Type B pancreatic cell (in vitro differentiated cells): ENCODE measurements at regions not wholly inside any gene's neighbourhood (a gene's known extent, or its start where the extent isn't known, plus 50 kb on each side); places are given as distances from the start of the nearest gene placed in this dataset.

ENCODE experiments used
- DNase-seq: peaks from one replicate; pipeline ENCODE4 v3.0.0; 2021; ENCODE audit warnings: mixed read lengths; ENCODE audit not compliant: unreplicated experiment; ENCODE audit errors: extremely low spot score
- H3K27ac Mint-ChIP-seq: 2 replicates; pipeline ENCODE4 v1.8.0; 2021; ENCODE audit warnings: mild to moderate bottlenecking, mixed read lengths
- H3K27me3 Mint-ChIP-seq: 2 replicates; pipeline ENCODE4 v1.8.0; 2021; ENCODE audit warnings: mixed read lengths
- H3K36me3 Mint-ChIP-seq: 2 replicates; pipeline ENCODE4 v1.8.0; 2021; ENCODE audit warnings: mixed read lengths
- H3K4me1 Mint-ChIP-seq: one replicate; pipeline ENCODE4 v1.8.0; 2021; ENCODE audit warnings: mixed read lengths; ENCODE audit not compliant: unreplicated experiment
- H3K4me3 Mint-ChIP-seq: 2 replicates; pipeline ENCODE4 v1.8.0; 2021; ENCODE audit warnings: mild to moderate bottlenecking, mixed read lengths
- H3K9me3 Mint-ChIP-seq: 2 replicates; pipeline ENCODE4 v1.8.0; 2021; ENCODE audit warnings: mixed read lengths
- TF ChIP-seq, protein P1 (sequence below): fragments of 200-600 bp; sonication (generic); conservative IDR thresholded peaks from 2 replicates; pipeline ENCODE4 v1.5.0; 2021; ENCODE audit warnings: antibody characterized with exemption, mild to moderate bottlenecking

GRCh38 chr15:96837241-96837970 lies 506.9 kb downstream of the NR2F2 start:
- H3K36me3 Mint-ChIP-seq: no peaks in the 10 kb centered on the region
- no peak for DNase-seq
- H3K4me3 Mint-ChIP-seq: no peak overlapping the region
- no peaks in the 10 kb centered on the region for H3K27me3 Mint-ChIP-seq
- H3K4me1 Mint-ChIP-seq: no peaks in the 10 kb centered on the region
- TF ChIP-seq, protein P1, sequence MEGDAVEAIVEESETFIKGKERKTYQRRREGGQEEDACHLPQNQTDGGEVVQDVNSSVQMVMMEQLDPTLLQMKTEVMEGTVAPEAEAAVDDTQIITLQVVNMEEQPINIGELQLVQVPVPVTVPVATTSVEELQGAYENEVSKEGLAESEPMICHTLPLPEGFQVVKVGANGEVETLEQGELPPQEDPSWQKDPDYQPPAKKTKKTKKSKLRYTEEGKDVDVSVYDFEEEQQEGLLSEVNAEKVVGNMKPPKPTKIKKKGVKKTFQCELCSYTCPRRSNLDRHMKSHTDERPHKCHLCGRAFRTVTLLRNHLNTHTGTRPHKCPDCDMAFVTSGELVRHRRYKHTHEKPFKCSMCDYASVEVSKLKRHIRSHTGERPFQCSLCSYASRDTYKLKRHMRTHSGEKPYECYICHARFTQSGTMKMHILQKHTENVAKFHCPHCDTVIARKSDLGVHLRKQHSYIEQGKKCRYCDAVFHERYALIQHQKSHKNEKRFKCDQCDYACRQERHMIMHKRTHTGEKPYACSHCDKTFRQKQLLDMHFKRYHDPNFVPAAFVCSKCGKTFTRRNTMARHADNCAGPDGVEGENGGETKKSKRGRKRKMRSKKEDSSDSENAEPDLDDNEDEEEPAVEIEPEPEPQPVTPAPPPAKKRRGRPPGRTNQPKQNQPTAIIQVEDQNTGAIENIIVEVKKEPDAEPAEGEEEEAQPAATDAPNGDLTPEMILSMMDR: no peak
- H3K27ac Mint-ChIP-seq: no peak overlapping the region
- H3K9me3 Mint-ChIP-seq: peaks cover 10% of the 10 kb centered on the region

- DNase-seq: no peak
These were observed 507.6 kb downstream of the NR2F2 start for GRCh38 chr15:96838081-96838480.

GRCh38 chr15:96849271-96849900 lies 518.9 kb downstream of the NR2F2 start:
- H3K27me3 Mint-ChIP-seq: peaks cover 19% of the 10 kb centered on the region
- no peaks in the 10 kb centered on the region for H3K4me1 Mint-ChIP-seq
- no peak for DNase-seq
- H3K36me3 Mint-ChIP-seq: no peaks in the 10 kb centered on the region
- TF ChIP-seq, protein P1: no peak
- H3K4me3 Mint-ChIP-seq: no peak overlapping the region
- H3K27ac Mint-ChIP-seq: no peak overlapping the region
- H3K9me3 Mint-ChIP-seq: no peaks in the 10 kb centered on the region

More at GRCh38 chr15:96838081-96838480, 507.6 kb downstream of the NR2F2 start:
- Mint-ChIP-seq H3K27me3 (no peaks in the 10 kb centered on the region), H3K4me1 (no peaks in the 10 kb centered on the region), H3K36me3 (no peaks in the 10 kb centered on the region), H3K27ac (no peak overlapping the region), H3K4me3 (no peak overlapping the region), H3K9me3 (peaks cover 12% of the 10 kb centered on the region)
- TF ChIP-seq, protein P1: no peak

DNA sequence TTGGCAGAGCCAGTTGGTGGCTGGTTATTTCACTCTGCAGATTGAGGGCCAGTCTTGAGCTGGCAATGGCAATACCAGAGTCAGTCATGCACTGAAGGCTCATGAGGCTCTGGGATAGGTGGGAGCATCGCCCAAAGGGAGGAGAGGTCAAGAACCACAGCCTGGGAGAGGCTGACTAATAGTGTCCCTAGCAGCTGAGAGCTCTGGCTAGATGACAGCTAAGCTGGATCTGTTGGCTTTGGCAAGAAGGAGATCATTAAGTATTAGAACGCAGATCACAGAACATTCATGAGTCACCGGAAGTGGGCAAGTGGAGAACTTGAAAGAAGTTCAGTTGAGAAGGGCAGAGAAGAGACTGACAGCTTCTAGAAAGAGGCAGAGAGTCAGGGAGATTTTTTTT lies 521.1 kb downstream of the NR2F2 start:
- DNase-seq: no peak
- TF ChIP-seq, protein P1: no peak
- no peaks in the 10 kb centered on the region for H3K4me1 Mint-ChIP-seq

GRCh38 chr15:96858694-96859093 lies 528.2 kb downstream of the NR2F2 start:
- Mint-ChIP-seq H3K4me3 (no peak overlapping the region), H3K27me3 (peaks cover 8% of the 10 kb centered on the region), H3K4me1 (no peaks in the 10 kb centered on the region), H3K9me3 (no peaks in the 10 kb centered on the region), H3K27ac (no peak overlapping the region), H3K36me3 (no peaks in the 10 kb centered on the region)
- TF ChIP-seq, protein P1: no peak
- no peak for DNase-seq

More for the DNA sequence above, 521.1 kb downstream of the NR2F2 start:
- Mint-ChIP-seq H3K36me3 (no peaks in the 10 kb centered on the region), H3K9me3 (no peaks in the 10 kb centered on the region), H3K4me3 (no peak overlapping the region), H3K27ac (no peak overlapping the region), H3K27me3 (peaks cover 19% of the 10 kb centered on the region)
